ENCODE measurements at regions not wholly inside any gene's neighbourhood (a gene's known extent, or its start where the extent isn't known, plus 50 kb on each side); places are given as distances from the start of the nearest gene placed in this dataset.

- H3K27me3 Mint-ChIP-seq (ENCODE audit: insufficient read depth, low read depth, poor library complexity) = no peaks in the 10 kb centered on the region
- H4K20me1 ChIP-seq (replicated peaks; ENCODE audit: insufficient read depth) = no peaks in the 10 kb centered on the region
- H3K27ac ChIP-seq (ENCODE audit: low read depth) = peak overlapping the region; percentile 15; the same call in 1 of the 2 replicates
- DNase-seq (ENCODE audit: low spot score) (no peak), ATAC-seq (no peak)
- H3K36me3 Mint-ChIP-seq (ENCODE audit: low read depth) = no peaks in the 10 kb centered on the region
- peak overlapping the region; percentile 14 for H3K4me2 ChIP-seq
- peak overlapping the region; percentile 28; the same call in 1 of the 2 replicates for H3K27ac Mint-ChIP-seq
- H3K9me2 ChIP-seq (ENCODE audit: insufficient read depth) = peaks cover under 1% of the 10 kb centered on the region; the same call in 1 of the 2 replicates
- H3K4me1 ChIP-seq (ENCODE audit: insufficient read depth) = peaks cover 10% of the 10 kb centered on the region; the same call in 1 of the 2 replicates
- H3K4me1 Mint-ChIP-seq = peaks cover 19% of the 10 kb centered on the region
- H3K79me2 ChIP-seq (replicated peaks; ENCODE audit: insufficient read depth) = no peaks in the 10 kb centered on the region
- no peak overlapping the region; the same call in 2 of the 3 replicates for H3K4me3 Mint-ChIP-seq
- no peaks in the 10 kb centered on the region for H3F3A ChIP-seq (replicated peaks; ENCODE audit: low read depth)
- no peaks in the 10 kb centered on the region for H3K36me3 ChIP-seq (ENCODE audit: insufficient read depth)
- no peaks in the 10 kb centered on the region for H3K27me3 ChIP-seq (ENCODE audit: insufficient read depth)
- H2AFZ ChIP-seq = no peak overlapping the region
- H3K9me3 Mint-ChIP-seq = no peaks in the 10 kb centered on the region
- H3K4me3 ChIP-seq = peak overlapping the region; percentile 17; the same call in 1 of the 2 replicates
- TF ChIP-seq CTCF (conservative IDR thresholded peaks at IDR 0.05; ENCODE audit: low read depth in 2 of 2) (no peak), JUNB (IDR thresholded peaks at IDR 0.05; ENCODE audit: unreplicated experiment) (no peak), EZH2 (IDR thresholded peaks at IDR 0.05; ENCODE audit: low read depth, unreplicated experiment) (no peak), ZNF462 (CRISPR knock-in tag; IDR thresholded peaks at IDR 0.05) (no peak), REST (IDR thresholded peaks at IDR 0.05; ENCODE audit: unreplicated experiment) (no peak), CREB1 (CRISPR knock-in tag; IDR thresholded peaks at IDR 0.05; ENCODE audit: low read depth) (no peak), ZNF331 (CRISPR knock-in tag; IDR thresholded peaks at IDR 0.05; ENCODE audit: low read depth) (no peak), STAT1 (IDR thresholded peaks at IDR 0.05; ENCODE audit: unreplicated experiment) (no peak), NANOG (IDR thresholded peaks at IDR 0.05; ENCODE audit: borderline replicate concordance) (no peak), ZNF114 (CRISPR knock-in tag; IDR thresholded peaks at IDR 0.05) (no peak), POLR2AphosphoS5 (IDR thresholded peaks at IDR 0.05; ENCODE audit: low read depth) (no peak), ETS1 (IDR thresholded peaks at IDR 0.05) (no peak), EZH2phosphoT487 (IDR thresholded peaks at IDR 0.05; ENCODE audit: unreplicated experiment) (no peak)
Measured at GRCh38 chr2:177331466-177331997, 61.0 kb upstream of the AGPS start.
